Heart right ventricle (tissue), 16 donors: ENCODE measurements at regions not wholly inside any gene's neighbourhood (a gene's known extent, or its start where the extent isn't known, plus 50 kb on each side); places are given as distances from the start of the nearest gene placed in this dataset.

Experiments
- ATAC-seq, 8 donors: fragments of 200-7000 bp; cut with Tn5 transposase; one replicate each; pipeline ENCODE4 v1.9.1; 2020; ENCODE audit warnings: mild to moderate bottlenecking in 8 of 8, moderate library complexity in 8 of 8, moderate number of reproducible peaks in 1 of 8
- DNase-seq, 2 donors: peaks; one replicate each; pipeline ENCODE4 v3.0.0-alpha.2; 2020
- H3K27ac ChIP-seq, 10 donors: fragments of 200-600 bp; sonication (generic) in 2 of 10; one replicate each; pipeline versions ENCODE4 v1.5.0 to v1.8.0; 2020 to 2022; ENCODE audit warnings: mild to moderate bottlenecking in 3 of 10
- H3K27me3 ChIP-seq, 7 donors: fragments of 200-600 bp; one replicate each; pipeline ENCODE4 v1.8.0; 2021 to 2022; ENCODE audit warnings: mild to moderate bottlenecking in 2 of 7
- H3K36me3 ChIP-seq, 9 donors: fragments of 200-600 bp; sonication (generic) in 1 of 9; one replicate each; pipeline versions ENCODE4 v1.5.0 to v1.8.0; 2020 to 2022; ENCODE audit warnings: mild to moderate bottlenecking in 2 of 9
- H3K4me1 ChIP-seq, 9 donors: fragments of 200-600 bp; sonication (generic) in 1 of 9; one replicate each; pipeline versions ENCODE4 v1.5.0 to v1.8.0; 2020 to 2022; ENCODE audit warnings: mild to moderate bottlenecking in 4 of 9
- H3K4me3 ChIP-seq, 10 donors: fragments of 200-600 bp; sonication (generic) in 2 of 10; one replicate each; pipeline versions ENCODE4 v1.5.0 to v1.8.0; 2020 to 2022; ENCODE audit warnings: mild to moderate bottlenecking in 7 of 10, moderate library complexity in 2 of 10
- H3K9me3 ChIP-seq, 11 donors: fragments of 200-600 bp in 10 of 11; sonication (generic) in 2 of 11; one replicate each; pipeline versions ENCODE4 v1.5.0 to v1.8.0; 2013 to 2022; ENCODE audit warnings: mild to moderate bottlenecking in 2 of 11, control low read depth in 1 of 11, moderate library complexity in 1 of 11
- CTCF ChIP-seq, 9 donors: fragments of 200-600 bp; sonication (generic) in 2 of 9; IDR thresholded peaks; one replicate each; pipeline versions ENCODE4 v1.5.0 to v1.8.0; 2021 to 2022; ENCODE audit warnings: antibody characterized with exemption in 9 of 9, mild to moderate bottlenecking in 5 of 9, moderate library complexity in 1 of 9
- WGBS, 2 donors: extraction: QIAGEN DNeasy Blood & Tissue Kit; methylation state at CpG; one replicate each; pipeline ENCODE4 v1.1.7; 2013; ENCODE audit warnings: inconsistent platforms in 1 of 2; 5-methylcytosine and 5-hydroxymethylcytosine counted together
- intact Hi-C, 10 donors: fragments of 100-400 bp; cut with DNase I; formaldehyde crosslinking; loops; one replicate each; pipeline versions ENCODE4 v1.11.1 to v1.14.2; 2022
- donor health status: Arrhythmogenic right ventricular cardiomyopathy.
- donor health status: ischemic (EF 13 %, LVEDD 7.1; RV severe dilation, severe dysfunction).
- donor health status: healthy with polysubstance abuse.
- donor health status: DM: no; HTN: yes; CAD: no.
- donor health status: DM: no; HTN: no; CAD: no.
- donor health status: ischemic (EF 25% LVEDD 6.9; RV normal size, moderate dysfunction).
- donor health status: ischemic (EF 25% LVEDD 5.7; RV mildly dilated, moderate dysfunction).
- donor health status: healthy.
- donor health status: DM: yes; HTN: yes; CAD: no.
- donor health status: Ischemic cardiomyopathy.
- donor health status: ischemic (EF 35%, LVEDD 5.7; RV mildly dilated, moderate dysfunction).
- donor health status: nonischemic (EF 11% LVEDD 7.7; RV severe dilation, severe dysfunction).
- donor health status: DM: yes; HTN: yes; CAD: no.
- donor health status: PGD.
- donor health status: ischemic (EF 29% LVEDD 5.4; RV normal size, mild dysfunction).
- donor health status: nonischemic (EF 23%, LVEDD 6.1; RV moderate dilation, normal function).

DNA sequence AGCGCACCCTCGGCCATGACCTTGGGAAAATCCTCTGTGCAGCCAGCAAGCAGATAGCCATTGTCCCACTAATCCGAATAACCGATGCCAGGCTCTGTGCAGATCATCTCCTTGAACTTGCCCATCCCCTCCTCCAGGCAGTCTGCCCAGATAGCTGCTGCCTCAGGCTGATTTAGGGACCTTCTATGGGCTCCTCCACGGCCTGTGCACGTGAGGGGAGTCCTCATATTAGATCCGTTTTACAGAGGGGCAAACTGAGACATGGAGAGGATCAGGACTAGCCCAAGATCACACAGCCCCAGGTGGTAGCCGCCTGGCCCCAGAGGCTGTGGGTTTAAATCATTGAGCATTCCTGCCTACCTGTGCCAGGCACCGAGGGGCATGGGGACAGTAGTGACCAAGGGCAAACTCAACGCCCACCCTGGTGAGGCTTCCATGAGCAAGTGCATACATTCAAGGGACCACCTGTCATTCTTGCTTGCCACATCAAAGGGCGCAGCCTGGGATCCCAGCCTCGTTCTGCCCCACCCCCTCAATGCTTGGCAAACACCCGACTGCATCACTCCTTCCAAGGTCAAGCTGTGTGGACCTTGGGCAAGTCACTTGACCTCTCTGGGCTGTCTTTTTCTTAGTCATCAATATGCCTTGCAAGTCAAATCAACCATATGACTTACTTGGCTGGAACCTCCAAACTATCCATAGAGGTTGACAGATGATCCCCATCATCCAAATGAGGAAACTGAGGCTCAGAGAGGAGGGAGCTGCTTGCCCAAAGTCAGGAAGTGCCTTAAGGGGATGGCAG is 131.6 kb downstream of the MN1 start:
- ATAC-seq, result peak in 3 of 8 donors; percentile 4 to 28 (median 10)
- peaks cover 21 to 55% (median 39%) of the 10 kb centered on the region in 9 donors for H3K4me1 ChIP-seq
- no peaks in the 10 kb centered on the region for H3K36me3 ChIP-seq
- WGBS, 2 donors, result 36 to 43% methylated on average over 13 of the region's 13 CpGs
- peaks cover 0 to 10% (median 3%) of the 10 kb centered on the region in 11 donors for H3K9me3 ChIP-seq
- H3K4me3 ChIP-seq, result no peak overlapping the region
- DNase-seq, result no peak
- peak overlapping the region; percentile 69 to 92 (median 80) for H3K27ac ChIP-seq
- TF ChIP-seq CTCF (IDR thresholded peaks at IDR 0.05), result no peak
- intact Hi-C loops, result loop anchor here in 5 of 10 donors (1.0 to 10.0 kb wide), 8 partner anchors 16 to 125 kb away; no protein-coding TSS in a partner anchor
- H3K27me3 ChIP-seq, result no peaks in the 10 kb centered on the region

DNA sequence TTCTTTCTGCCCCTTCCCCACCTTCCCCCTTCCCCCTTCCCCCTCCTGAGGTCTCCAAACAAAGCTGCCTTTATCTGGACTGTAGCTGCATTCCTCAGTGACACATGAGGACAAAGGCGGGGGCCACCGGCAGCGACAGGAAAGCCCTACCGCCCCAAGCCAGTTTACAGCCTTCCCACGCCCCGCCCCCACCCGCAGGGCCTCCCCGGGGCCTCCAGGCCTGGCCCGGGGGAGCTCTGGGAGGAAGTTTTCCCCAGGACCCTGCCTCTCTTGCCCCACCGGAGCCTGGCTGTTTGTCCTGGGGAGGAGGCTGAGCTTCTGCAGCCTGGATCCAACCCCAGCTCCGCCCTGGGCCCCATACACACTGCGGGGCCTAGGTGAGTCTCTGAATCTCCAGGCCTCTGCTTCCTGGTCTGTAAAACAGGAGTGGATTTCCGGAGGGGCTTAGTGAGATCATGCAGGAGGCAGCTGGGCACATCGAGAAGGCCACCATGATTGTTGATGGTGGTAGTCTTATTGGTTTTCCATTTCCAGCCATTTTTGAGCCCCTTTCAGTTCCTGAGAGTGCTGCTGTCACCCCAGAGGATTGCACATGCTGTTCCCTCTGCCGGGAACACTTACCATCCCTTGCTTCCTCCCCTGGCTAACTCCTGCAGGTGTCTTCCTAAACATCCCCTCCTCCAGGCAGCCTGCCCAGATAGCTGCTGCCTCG is 130.7 kb downstream of the MN1 start:
- peak; percentile 71 to 86 for DNase-seq
- H3K27me3 ChIP-seq, result no peaks in the 10 kb centered on the region
- ATAC-seq, result peak; percentile 48 to 86 (median 76)
- peaks cover 0 to 10% (median 3%) of the 10 kb centered on the region in 11 donors for H3K9me3 ChIP-seq
- H3K4me3 ChIP-seq, result no peak overlapping the region
- peak overlapping the region; percentile 69 to 92 (median 80) for H3K27ac ChIP-seq
- TF ChIP-seq CTCF (IDR thresholded peaks at IDR 0.05), result no peak
- 15 to 19% methylated on average over 16 of the region's 16 CpGs for WGBS, 2 donors
- intact Hi-C loops, result loop anchor here in 3 of 10 donors (1.0 to 5.0 kb wide), 2 partner anchors 46 to 55 kb away; no protein-coding TSS in a partner anchor
- peaks cover 21 to 55% (median 39%) of the 10 kb centered on the region in 9 donors for H3K4me1 ChIP-seq
- no peaks in the 10 kb centered on the region for H3K36me3 ChIP-seq

GRCh38 chr22:27671413-27671935 is 130.1 kb downstream of the MN1 start:
- Histone ChIP-seq H3K27ac (peak overlapping the region; percentile 16 to 92 (median 79)), H3K4me1 (peaks cover 21 to 55% (median 39%) of the 10 kb centered on the region in 9 donors), H3K9me3 (peaks cover 0 to 10% (median 2%) of the 10 kb centered on the region in 11 donors), H3K4me3 (no peak overlapping the region), H3K36me3 (no peaks in the 10 kb centered on the region), H3K27me3 (no peaks in the 10 kb centered on the region)
- 85 to 97% methylated on average over 3 of the region's 3 CpGs for WGBS, 2 donors
- no peak for TF ChIP-seq CTCF (IDR thresholded peaks at IDR 0.05)
- DNase-seq (no peak), ATAC-seq (no peak)
- intact Hi-C loops, result loop anchor here in 2 of 10 donors (5.0 kb wide), 1 partner anchor 46 kb away; no protein-coding TSS in a partner anchor
